Breast epithelium (tissue), 3 donors: ENCODE measurements at regions not wholly inside any gene's neighbourhood (a gene's known extent, or its start where the extent isn't known, plus 50 kb on each side); places are given as distances from the start of the nearest gene placed in this dataset.

Experiments used
- CTCF ChIP-seq, 3 donors: fragments of 450-650 bp; IDR thresholded peaks; one replicate each; pipeline ENCODE4 v1.5.1; 2016 to 2017; ENCODE audit warnings: antibody characterized with exemption in 3 of 3, mild to moderate bottlenecking in 3 of 3, moderate library complexity in 3 of 3
- POLR2AphosphoS5 ChIP-seq, 3 donors: sonication (generic); formaldehyde crosslinking; IDR thresholded peaks; one replicate each; pipeline ENCODE4 v1.6.1; 2017; ENCODE audit warnings: antibody characterized with exemption in 3 of 3

GRCh38 chr6:19193624-19194023, 643.5 kb upstream of the ID4 start:
- TF ChIP-seq CTCF (IDR thresholded peaks at IDR 0.05) = no peak
- TF ChIP-seq POLR2AphosphoS5 (IDR thresholded peaks at IDR 0.05) = no peak
